Endothelial cell of umbilical vein (primary cell): ENCODE measurements at regions not wholly inside any gene's neighbourhood (a gene's known extent, or its start where the extent isn't known, plus 50 kb on each side); places are given as distances from the start of the nearest gene placed in this dataset.

ENCODE experiments used
- BruUV-seq: library from RNA; stranded (reverse); fragments of 400-500 nt; replicated peaks from 2 replicates; lab custom pipeline; 2021; lab: Mats Ljungman, UMichigan
- CTCF ChIA-PET: fragments of 300-600, 350-600 bp; sonication (Branson Sonifier 250); formaldehyde crosslinking; loops from one replicate; lab custom pipeline; 2021; ENCODE audit warnings: antibody characterized with exemption, inconsistent platforms; lab: Charles Lee
- POLR2A ChIA-PET: fragments of 300-600, 350-600 bp; sonication (Branson Sonifier 250); formaldehyde crosslinking; loops from one replicate; lab custom pipeline; 2021; ENCODE audit warnings: antibody characterized with exemption, inconsistent platforms; lab: Charles Lee
- DNase-seq: peaks from one replicate; pipeline ENCODE4 v3.0.0-alpha.2; 2011; ENCODE audit warnings: low read depth, low spot score
- FAIRE-seq: peaks from 2 replicates; lab custom pipeline; 2011; peaks lifted over from hg19 to GRCh38; lab: Jason Lieb, UNC
- H2AFZ ChIP-seq: 2 replicates; pipeline ENCODE4 v1.6.0; 2012; ENCODE audit warnings: low read depth, low read length, control low read depth, inconsistent platforms
- H3K27ac ChIP-seq: 2 replicates; pipeline ENCODE4 v1.5.1; 2011; ENCODE audit warnings: low read depth, mild to moderate bottlenecking, control low read depth, low read length, moderate library complexity; ENCODE audit not compliant: insufficient read depth
- H3K27me3 ChIP-seq, 2 experiments: 2 replicates each; pipeline versions ENCODE4 v1.6.0 to v1.6.1; 2011; ENCODE audit warnings: low read length in 2 of 2, mixed read lengths in 1 of 2; ENCODE audit not compliant: control insufficient read depth in 2 of 2, insufficient read depth in 2 of 2
- H3K36me3 ChIP-seq, 2 experiments: 2 replicates in 1 of 2; 3 replicates in 1 of 2; pipeline ENCODE4 v1.5.1; 2011; ENCODE audit warnings: low read length in 2 of 2, mild to moderate bottlenecking in 1 of 2, moderate library complexity in 1 of 2; ENCODE audit not compliant: control insufficient read depth in 2 of 2, insufficient read depth in 2 of 2; ENCODE audit errors: extremely low read depth in 1 of 2
- H3K4me1 ChIP-seq: 3 replicates; pipeline ENCODE4 v1.5.1; 2011; ENCODE audit warnings: mild to moderate bottlenecking, low read length; ENCODE audit not compliant: control insufficient read depth, insufficient read depth; ENCODE audit errors: extremely low read depth
- H3K4me2 ChIP-seq: 2 replicates; pipeline ENCODE4 v1.6.1; 2011; ENCODE audit warnings: low read length, control low read depth, mixed read lengths; ENCODE audit not compliant: insufficient read depth
- H3K4me3 ChIP-seq, 3 experiments: fragments of 200-600 bp in 1 of 3; sonication (generic), shearing (Covaris generic) in 1 of 3; replicated peaks in 1 of 3; 2 replicates each; pipeline ENCODE4 v1.5.1; 2011 to 2016; ENCODE audit warnings: control low read depth in 3 of 3, low read length in 3 of 3, mild to moderate bottlenecking in 2 of 3, inconsistent platforms in 1 of 3, low read depth in 1 of 3, moderate library complexity in 1 of 3; ENCODE audit not compliant: insufficient read depth in 1 of 3
- H3K79me2 ChIP-seq: 2 replicates; pipeline ENCODE4 v1.6.0; 2012; ENCODE audit warnings: low read length, inconsistent platforms; ENCODE audit not compliant: control insufficient read depth, insufficient read depth
- H3K9ac ChIP-seq: replicated peaks from 2 replicates; pipeline ENCODE3; 2011; ENCODE audit warnings: low read length, control low read depth; ENCODE audit not compliant: insufficient read depth; ENCODE audit errors: extremely low read depth
- H3K9me1 ChIP-seq: replicated peaks from 3 replicates; pipeline ENCODE4 v1.6.0; 2011; ENCODE audit warnings: mild to moderate bottlenecking, low read length; ENCODE audit not compliant: control insufficient read depth, insufficient read depth; ENCODE audit errors: extremely low read depth
- H3K9me3 ChIP-seq: replicated peaks from 2 replicates; pipeline ENCODE4 v1.5.1; 2012; ENCODE audit warnings: low read length, inconsistent platforms; ENCODE audit not compliant: control insufficient read depth, insufficient read depth
- H4K20me1 ChIP-seq: replicated peaks from 2 replicates; pipeline ENCODE3; 2011; ENCODE audit warnings: mild to moderate bottlenecking, low read length; ENCODE audit not compliant: control insufficient read depth, insufficient read depth; ENCODE audit errors: extremely low read depth
- EZH2 ChIP-seq: IDR thresholded peaks from 2 replicates; pipeline ENCODE4 v1.6.1; 2012; ENCODE audit warnings: borderline replicate concordance, low read depth, mild to moderate bottlenecking, moderate library complexity, low read length, inconsistent platforms; ENCODE audit not compliant: severe bottlenecking
- FOS ChIP-seq: IDR thresholded peaks from 2 replicates; pipeline ENCODE4 v1.6.1; 2011; ENCODE audit warnings: mild to moderate bottlenecking, low read length, moderate library complexity, borderline replicate concordance; ENCODE audit not compliant: insufficient read depth
- GATA2 ChIP-seq: IDR thresholded peaks from 2 replicates; pipeline ENCODE4 v1.7.0; 2011; ENCODE audit warnings: low read depth, mild to moderate bottlenecking, moderate library complexity, mixed read lengths, low read length; ENCODE audit not compliant: insufficient read length, insufficient read depth
- JUN ChIP-seq: IDR thresholded peaks from 2 replicates; pipeline ENCODE4 v1.6.1; 2011; ENCODE audit warnings: borderline replicate concordance, low read depth; ENCODE audit not compliant: insufficient read length, insufficient read depth
- MYC ChIP-seq: IDR thresholded peaks from one replicate; pipeline ENCODE4 v1.6.1; 2011; ENCODE audit warnings: mild to moderate bottlenecking, low read depth, low read length
- POLR2A ChIP-seq: IDR thresholded peaks from 2 replicates; pipeline ENCODE4 v1.6.1; 2012; ENCODE audit warnings: low read depth, mild to moderate bottlenecking, control low read depth, low read length
- POLR2AphosphoS5 ChIP-seq: IDR thresholded peaks from 2 replicates; pipeline ENCODE4 v1.6.1; 2012; ENCODE audit warnings: low read depth, mild to moderate bottlenecking, control low read depth, low read length, moderate library complexity; ENCODE audit not compliant: insufficient read depth
- dilution Hi-C: fragments of 300-500 bp; cut with MboI; formaldehyde crosslinking; loops from one replicate; pipeline ENCODE4 v1.15.0; 2019; ENCODE audit warnings: low sequenced_read_pairs; ENCODE audit not compliant: extremely low pct_ligation_motif_present
- intact Hi-C: fragments of 100-400 bp; cut with micrococcal nuclease; formaldehyde crosslinking; loops from one replicate; pipeline ENCODE4 v1.10.0; 2022
- TF ChIP-seq, protein P1 (sequence below): IDR thresholded peaks from 2 replicates; pipeline ENCODE4 v1.6.1; 2011; ENCODE audit not compliant: insufficient read depth, insufficient read length
- TF ChIP-seq, protein P2 (sequence below), 2 donors: IDR thresholded peaks; 1 replicate in 1 of 2; 2 replicates in 1 of 2; pipeline ENCODE4 v1.5.1; 2011; ENCODE audit warnings: low read length in 2 of 2, mild to moderate bottlenecking in 2 of 2, moderate library complexity in 2 of 2, control low read depth in 1 of 2, inconsistent platforms in 1 of 2, low read depth in 1 of 2; ENCODE audit not compliant: insufficient read depth in 1 of 2; ENCODE audit errors: extremely low read depth in 1 of 2

- H3K9me3 ChIP-seq, result peaks cover 2% of the 10 kb centered on the region
- BruUV-seq, result no TSS peak
Observed at GRCh38 chr4:164212714-164213113, 541.2 kb upstream of the SMIM31 start.

GRCh38 chr4:164215113-164215741, 538.7 kb upstream of the SMIM31 start:
- intact Hi-C loops (no loop called here), dilution Hi-C loops (no loop called here)
- no peaks in the 10 kb centered on the region for H3K27me3 ChIP-seq
- no peak overlapping the region for H3K4me2 ChIP-seq
- no peak overlapping the region for H3K4me3 ChIP-seq
- H2AFZ ChIP-seq, result no peak overlapping the region
- no peak for TF ChIP-seq EZH2
- TF ChIP-seq POLR2A, result no peak
- TF ChIP-seq, protein P1, sequence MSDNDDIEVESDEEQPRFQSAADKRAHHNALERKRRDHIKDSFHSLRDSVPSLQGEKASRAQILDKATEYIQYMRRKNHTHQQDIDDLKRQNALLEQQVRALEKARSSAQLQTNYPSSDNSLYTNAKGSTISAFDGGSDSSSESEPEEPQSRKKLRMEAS, result no peak
- no peak for TF ChIP-seq POLR2AphosphoS5
- TF ChIP-seq GATA2, result no peak
- no peak for TF ChIP-seq FOS
- no peak for TF ChIP-seq JUN
- no peak for TF ChIP-seq MYC
- TF ChIP-seq, protein P2, sequence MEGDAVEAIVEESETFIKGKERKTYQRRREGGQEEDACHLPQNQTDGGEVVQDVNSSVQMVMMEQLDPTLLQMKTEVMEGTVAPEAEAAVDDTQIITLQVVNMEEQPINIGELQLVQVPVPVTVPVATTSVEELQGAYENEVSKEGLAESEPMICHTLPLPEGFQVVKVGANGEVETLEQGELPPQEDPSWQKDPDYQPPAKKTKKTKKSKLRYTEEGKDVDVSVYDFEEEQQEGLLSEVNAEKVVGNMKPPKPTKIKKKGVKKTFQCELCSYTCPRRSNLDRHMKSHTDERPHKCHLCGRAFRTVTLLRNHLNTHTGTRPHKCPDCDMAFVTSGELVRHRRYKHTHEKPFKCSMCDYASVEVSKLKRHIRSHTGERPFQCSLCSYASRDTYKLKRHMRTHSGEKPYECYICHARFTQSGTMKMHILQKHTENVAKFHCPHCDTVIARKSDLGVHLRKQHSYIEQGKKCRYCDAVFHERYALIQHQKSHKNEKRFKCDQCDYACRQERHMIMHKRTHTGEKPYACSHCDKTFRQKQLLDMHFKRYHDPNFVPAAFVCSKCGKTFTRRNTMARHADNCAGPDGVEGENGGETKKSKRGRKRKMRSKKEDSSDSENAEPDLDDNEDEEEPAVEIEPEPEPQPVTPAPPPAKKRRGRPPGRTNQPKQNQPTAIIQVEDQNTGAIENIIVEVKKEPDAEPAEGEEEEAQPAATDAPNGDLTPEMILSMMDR (IDR thresholded peaks at IDR 0.05; ENCODE audit: extremely low read depth in 1 of 2, insufficient read depth in 1 of 2, low read depth in 1 of 2, low read length in 2 of 2), result no peak
- no peaks in the 10 kb centered on the region for H3K36me3 ChIP-seq
- H3K9me1 ChIP-seq, result no peaks in the 10 kb centered on the region
- H3K4me1 ChIP-seq, result no peaks in the 10 kb centered on the region
- H3K27ac ChIP-seq, result no peak overlapping the region
- no TSS peak for BruUV-seq
- H4K20me1 ChIP-seq, result no peaks in the 10 kb centered on the region
- DNase-seq (no peak), FAIRE-seq (no peak)
- POLR2A ChIA-PET, result no interaction called here
- no peaks in the 10 kb centered on the region for H3K79me2 ChIP-seq
- H3K9ac ChIP-seq, result no peak overlapping the region
- CTCF ChIA-PET, result no interaction called here
- H3K9me3 ChIP-seq, result peaks cover 2% of the 10 kb centered on the region

More at GRCh38 chr4:164212714-164213113, 541.2 kb upstream of the SMIM31 start:
- H3K79me2 ChIP-seq, result no peaks in the 10 kb centered on the region
- H3K4me3 ChIP-seq, result no peak overlapping the region
- no peaks in the 10 kb centered on the region for H3K27me3 ChIP-seq
- H4K20me1 ChIP-seq, result no peaks in the 10 kb centered on the region
- H3K36me3 ChIP-seq, result no peaks in the 10 kb centered on the region
- TF ChIP-seq, protein P2 (IDR thresholded peaks at IDR 0.05; ENCODE audit: extremely low read depth in 1 of 2, insufficient read depth in 1 of 2, low read depth in 1 of 2, low read length in 2 of 2), result no peak
- no peak overlapping the region for H2AFZ ChIP-seq
- H3K9me1 ChIP-seq, result no peaks in the 10 kb centered on the region
- intact Hi-C loops (no loop called here), dilution Hi-C loops (no loop called here)
- no peak overlapping the region for H3K27ac ChIP-seq
- H3K4me2 ChIP-seq, result no peak overlapping the region
- no peak for DNase-seq
- ChIA-PET POLR2A (no interaction called here), CTCF (no interaction called here)
- no peak for FAIRE-seq
- no peak overlapping the region for H3K9ac ChIP-seq
- no peaks in the 10 kb centered on the region for H3K4me1 ChIP-seq
